ENCODE measurements at regions not wholly inside any gene's neighbourhood (a gene's known extent, or its start where the extent isn't known, plus 50 kb on each side); places are given as distances from the start of the nearest gene placed in this dataset.

- no peak overlapping the region for H3K9ac ChIP-seq (ENCODE audit: insufficient read length)
- no peak for DNase-seq (ENCODE audit: low read depth, low spot score)
- no peak overlapping the region for H3K4me3 ChIP-seq
- no peaks in the 10 kb centered on the region for H3K36me3 ChIP-seq (ENCODE audit: insufficient read depth, low read length)
- H3K27ac ChIP-seq, result no peak overlapping the region
- TF ChIP-seq FOXP2 (optimal IDR thresholded peaks at IDR 0.05; ENCODE audit: control extremely low read depth, extremely low read length, insufficient read depth), result no peak
- no peak for TF ChIP-seq EZH2 (IDR thresholded peaks at IDR 0.05)
- H3K9me3 ChIP-seq (ENCODE audit: low read depth, low read length), result no peaks in the 10 kb centered on the region
Observed at GRCh38 chr1:25035523-25036116, 105.5 kb upstream of the RUNX3 start.

GRCh38 chr1:25034736-25035522 is 104.9 kb upstream of the RUNX3 start:
- H3K9me3 ChIP-seq (ENCODE audit: low read depth, low read length), result no peaks in the 10 kb centered on the region
- DNase-seq (ENCODE audit: low read depth, low spot score), result no peak
- no peak overlapping the region for H3K27ac ChIP-seq
- no peak overlapping the region for H3K9ac ChIP-seq (ENCODE audit: insufficient read length)
- no peaks in the 10 kb centered on the region for H3K36me3 ChIP-seq (ENCODE audit: insufficient read depth, low read length)
- no peak overlapping the region for H3K4me3 ChIP-seq
- TF ChIP-seq FOXP2 (optimal IDR thresholded peaks at IDR 0.05; ENCODE audit: control extremely low read depth, extremely low read length, insufficient read depth) (no peak), POLR2AphosphoS5 (IDR thresholded peaks at IDR 0.05; ENCODE audit: borderline replicate concordance, low read depth, low read length) (no peak), EZH2 (IDR thresholded peaks at IDR 0.05) (no peak)

GRCh38 chr1:25033828-25034705 is 104.0 kb upstream of the RUNX3 start:
- DNase-seq (ENCODE audit: low read depth, low spot score), result no peak
- Histone ChIP-seq H3K4me3 (no peak overlapping the region), H3K9me3 (ENCODE audit: low read depth, low read length) (no peaks in the 10 kb centered on the region), H3K36me3 (ENCODE audit: insufficient read depth, low read length) (no peaks in the 10 kb centered on the region), H3K9ac (ENCODE audit: insufficient read length) (no peak overlapping the region), H3K27ac (no peak overlapping the region)
- TF ChIP-seq FOXP2 (optimal IDR thresholded peaks at IDR 0.05; ENCODE audit: control extremely low read depth, extremely low read length, insufficient read depth), result no peak
- TF ChIP-seq POLR2AphosphoS5 (IDR thresholded peaks at IDR 0.05; ENCODE audit: borderline replicate concordance, low read depth, low read length), result no peak
- TF ChIP-seq EZH2 (IDR thresholded peaks at IDR 0.05), result no peak

DNA sequence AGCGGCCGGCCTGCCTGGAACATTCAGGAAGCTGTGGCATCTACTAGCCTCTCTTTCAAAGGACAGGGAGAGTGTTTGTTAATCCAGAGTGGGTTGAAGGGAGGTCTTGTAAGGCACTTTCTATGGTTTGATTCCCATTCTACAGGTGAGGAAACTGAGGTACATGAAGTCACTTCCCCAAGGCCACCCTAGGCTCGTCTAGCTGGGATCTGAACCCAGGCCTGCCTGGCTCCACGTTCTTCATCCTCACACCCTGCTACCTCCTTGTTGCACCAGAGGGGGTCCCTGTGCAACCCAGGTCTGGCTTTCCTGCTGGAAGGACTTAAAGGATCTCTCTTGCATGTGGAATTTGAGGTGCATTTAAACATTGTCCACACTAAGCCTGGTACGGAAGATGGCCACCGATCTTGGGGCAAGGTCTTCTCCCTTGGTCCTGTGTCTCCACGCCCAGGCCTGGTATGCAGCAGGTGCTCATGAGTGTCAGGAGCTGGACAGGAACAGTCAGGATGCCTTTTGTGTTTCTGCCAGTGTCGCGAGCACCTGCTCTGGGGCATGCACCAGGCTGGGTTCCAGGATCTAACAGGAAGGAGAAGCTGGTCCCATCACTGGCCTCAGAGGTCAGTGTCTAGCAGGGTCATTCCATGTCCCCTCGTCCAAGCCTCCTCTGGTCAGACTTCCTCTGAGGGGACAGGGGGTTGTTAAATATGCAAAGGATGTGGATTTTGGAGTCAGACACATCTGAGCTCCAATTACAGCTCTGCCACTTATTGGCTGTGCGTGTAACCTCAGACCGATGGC is 103.2 kb upstream of the RUNX3 start:
- Histone ChIP-seq H3K9me3 (ENCODE audit: low read depth, low read length) (no peaks in the 10 kb centered on the region), H3K36me3 (ENCODE audit: insufficient read depth, low read length) (no peaks in the 10 kb centered on the region), H3K27ac (peak overlapping the region; percentile 82), H3K9ac (ENCODE audit: insufficient read length) (peak overlapping the region; percentile 52), H3K4me3 (peak overlapping the region; percentile 52; the same call in 1 of the 2 replicates)
- no peak for TF ChIP-seq POLR2AphosphoS5 (IDR thresholded peaks at IDR 0.05; ENCODE audit: borderline replicate concordance, low read depth, low read length)
- TF ChIP-seq FOXP2 (optimal IDR thresholded peaks at IDR 0.05; ENCODE audit: control extremely low read depth, extremely low read length, insufficient read depth), result no peak
- no peak for TF ChIP-seq EZH2 (IDR thresholded peaks at IDR 0.05)
- DNase-seq (ENCODE audit: low read depth, low spot score), result no peak

DNA sequence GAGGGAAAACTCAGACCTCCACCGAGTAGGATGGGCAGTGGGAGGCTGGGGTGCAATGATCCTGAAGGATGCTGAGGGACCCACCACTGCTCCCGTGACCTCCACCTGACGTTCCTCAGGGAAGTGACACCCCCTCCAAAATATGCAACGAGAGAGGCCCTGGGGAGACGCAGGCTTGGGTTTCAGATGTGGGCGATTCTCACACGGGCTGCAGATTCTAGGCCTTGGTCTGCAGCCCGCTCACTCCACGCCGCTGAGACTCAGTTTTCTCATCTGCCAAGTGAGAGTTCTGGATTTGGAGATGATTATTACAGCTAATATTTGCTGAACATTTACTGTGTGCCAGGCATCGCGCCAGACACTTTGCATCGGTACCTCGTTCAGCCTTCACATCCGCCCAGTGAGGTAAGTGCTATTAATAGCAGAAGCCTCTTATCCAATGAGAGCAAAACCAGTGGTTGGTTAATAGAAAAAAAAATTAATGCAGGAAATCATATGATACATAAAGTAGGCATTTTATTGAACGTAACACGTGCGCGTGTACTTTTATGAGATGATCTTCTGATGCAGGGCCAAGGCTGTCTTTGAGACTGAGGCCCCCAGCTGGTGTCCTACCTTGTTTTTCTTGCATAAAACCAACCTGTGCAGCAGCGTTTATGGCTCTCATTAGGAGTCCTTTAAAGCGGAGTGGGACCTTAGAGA is 102.0 kb upstream of the RUNX3 start:
- Histone ChIP-seq H3K27ac (peak overlapping the region; percentile 82), H3K9ac (ENCODE audit: insufficient read length) (peak overlapping the region; percentile 52)

DNA sequence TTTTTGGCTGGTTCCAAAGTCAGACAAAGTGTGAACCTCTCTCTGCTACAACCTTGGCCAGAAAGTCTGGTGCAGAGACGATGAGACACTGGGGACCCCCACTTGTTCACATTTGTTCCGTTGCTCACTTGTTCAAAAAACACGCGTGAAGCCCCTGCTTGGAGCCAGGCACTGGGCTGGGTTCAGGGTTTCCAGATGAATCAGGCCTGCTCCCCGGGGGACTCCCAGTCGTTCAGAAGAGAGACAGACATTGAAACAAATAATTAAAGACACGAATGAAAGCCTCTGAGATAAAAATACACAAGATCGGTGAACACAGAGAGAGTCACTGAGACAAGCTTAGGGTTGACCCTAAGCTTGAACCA is 101.5 kb upstream of the RUNX3 start:
- Histone ChIP-seq H3K9me3 (ENCODE audit: low read depth, low read length) (no peaks in the 10 kb centered on the region), H3K9ac (ENCODE audit: insufficient read length) (peak overlapping the region; percentile 28), H3K27ac (peak overlapping the region; percentile 76), H3K4me3 (peak overlapping the region; percentile 52), H3K36me3 (ENCODE audit: insufficient read depth, low read length) (no peaks in the 10 kb centered on the region)
- no peak for DNase-seq (ENCODE audit: low read depth, low spot score)
- no peak for TF ChIP-seq POLR2AphosphoS5 (IDR thresholded peaks at IDR 0.05; ENCODE audit: borderline replicate concordance, low read depth, low read length)
- no peak for TF ChIP-seq EZH2 (IDR thresholded peaks at IDR 0.05)
- no peak for TF ChIP-seq FOXP2 (optimal IDR thresholded peaks at IDR 0.05; ENCODE audit: control extremely low read depth, extremely low read length, insufficient read depth)

More for the DNA sequence above, 102.0 kb upstream of the RUNX3 start:
- Histone ChIP-seq H3K36me3 (ENCODE audit: insufficient read depth, low read length) (no peaks in the 10 kb centered on the region), H3K9me3 (ENCODE audit: low read depth, low read length) (no peaks in the 10 kb centered on the region), H3K4me3 (peak overlapping the region; percentile 52)
- TF ChIP-seq FOXP2 (optimal IDR thresholded peaks at IDR 0.05; ENCODE audit: control extremely low read depth, extremely low read length, insufficient read depth) (no peak), POLR2AphosphoS5 (IDR thresholded peaks at IDR 0.05; ENCODE audit: borderline replicate concordance, low read depth, low read length) (no peak), EZH2 (IDR thresholded peaks at IDR 0.05) (no peak)
- peak; percentile 94 for DNase-seq (ENCODE audit: low read depth, low spot score)
